ENCODE measurements at regions not wholly inside any gene's neighbourhood (a gene's known extent, or its start where the extent isn't known, plus 50 kb on each side); places are given as distances from the start of the nearest gene placed in this dataset.

GRCh38 chr5:30098940-30099339 is 1094.5 kb upstream of the CDH6 start:
- Histone ChIP-seq H2BK15ac (ENCODE audit: low read depth, low read length) (no peak overlapping the region), H4K8ac (replicated peaks; ENCODE audit: insufficient read length, low read depth, low read length) (no peak overlapping the region), H3K27ac (ENCODE audit: insufficient read length, low read depth, low read length) (no peak overlapping the region), H3K4me1 (ENCODE audit: insufficient read depth, low read length) (peaks cover 2% of the 10 kb centered on the region; the same call in 1 of the 2 replicates), H3K23ac (ENCODE audit: insufficient read length, low read depth, low read length) (no peak overlapping the region), H3K79me2 (ENCODE audit: insufficient read depth, low read length) (no peaks in the 10 kb centered on the region), H4K20me1 (ENCODE audit: control insufficient read depth, insufficient read depth, insufficient read length) (no peaks in the 10 kb centered on the region), H2BK20ac (ENCODE audit: low read depth, low read length, poor library complexity, severe bottlenecking) (no peak overlapping the region), H3K4me2 (ENCODE audit: insufficient read depth, insufficient read length, low read length) (no peak overlapping the region), H3K9ac (ENCODE audit: extremely low read depth, insufficient read length, low read length) (no peak overlapping the region), H3K14ac (ENCODE audit: insufficient read depth, low read length) (no peak overlapping the region), H3K23me2 (ENCODE audit: insufficient read length, low read depth, low read length, poor library complexity, severe bottlenecking) (no peaks in the 10 kb centered on the region), H3K4ac (ENCODE audit: low read depth, low read length) (no peak overlapping the region), H3K27me3 (ENCODE audit: insufficient read depth, low read length) (no peaks in the 10 kb centered on the region), H3K79me1 (ENCODE audit: insufficient read depth, low read depth, low read length, poor library complexity, severe bottlenecking) (no peaks in the 10 kb centered on the region), H3K18ac (ENCODE audit: insufficient read length, low read depth, low read length) (no peak overlapping the region), H3K9me3 (ENCODE audit: control insufficient read depth, low read depth, low read length) (no peaks in the 10 kb centered on the region), H2AFZ (ENCODE audit: low read length) (no peak overlapping the region), H3K56ac (ENCODE audit: insufficient read length, low read depth, low read length) (no peak overlapping the region), H2BK12ac (ENCODE audit: insufficient read length, low read depth, low read length) (no peak overlapping the region), H2BK120ac (ENCODE audit: low read depth, low read length, poor library complexity, severe bottlenecking) (no peak overlapping the region), H4K5ac (ENCODE audit: insufficient read length, low read depth, low read length) (no peak overlapping the region), H3T11ph (ENCODE audit: low read length) (no peak overlapping the region), H2AK5ac (ENCODE audit: insufficient read length, low read length) (no peak overlapping the region), H2BK5ac (ENCODE audit: insufficient read length, low read length) (no peak overlapping the region), H4K91ac (ENCODE audit: insufficient read length, low read depth, low read length) (no peak overlapping the region)
- Mint-ChIP-seq H3K27ac (0 out of 7 replicates have a peak overlapping the region, but pooled peaks of 1 of the 3 experiments have one; percentile 38), H3K4me1 (peaks cover 25 to 26% of the 10 kb centered on the region in 2 experiments), H3K9me3 (no peaks in the 10 kb centered on the region; a peak in 1 of 5 replicates), H3K36me3 (ENCODE audit: insufficient read depth in 1 of 3, low read depth in 3 of 3) (no peaks in the 10 kb centered on the region), H3K27me3 (ENCODE audit: low read depth) (no peaks in the 10 kb centered on the region), H3K4me3 (no peak overlapping the region)
- DNase-seq: no peak
- WGBS (ENCODE audit: extremely low coverage, insufficient read length, low lambda C conversion rate): no CpG with 5 or more reads among the region's 3 CpGs
- TF ChIP-seq CTCF (conservative IDR thresholded peaks at IDR 0.05): no peak

Measured in H9 (cell line).